RPMI7951 (cell line): ENCODE measurements at regions not wholly inside any gene's neighbourhood (a gene's known extent, or its start where the extent isn't known, plus 50 kb on each side); places are given as distances from the start of the nearest gene placed in this dataset.
"Not testable (repeated sequence)": the region's sequence is repeated elsewhere in the genome, so short reads cannot be mapped to it uniquely, and the experiment has no call there.

Source experiments
- DNase-seq: peaks from one replicate; pipeline ENCODE4 v3.0.0-alpha.2; 2012; ENCODE audit warnings: low read depth

GRCh38 chr20:1754306-1754705 lies 96.7 kb upstream of the SIRPG start:
- DNase-seq: no peak

- no peak for DNase-seq
Observed at GRCh38 chr20:1752045-1752444, 94.5 kb upstream of the SIRPG start.

- no peak for DNase-seq
Observed at GRCh38 chr20:1748777-1749176, 91.2 kb upstream of the SIRPG start.

- DNase-seq: peak; percentile 31
Observed at GRCh38 chr20:1747953-1748577, 90.5 kb upstream of the SIRPG start.

GRCh38 chr20:1742049-1742434 lies 84.5 kb upstream of the SIRPG start:
- not testable (repeated sequence) for DNase-seq

- DNase-seq: no peak
Observed at GRCh38 chr20:1741309-1742048, 83.9 kb upstream of the SIRPG start.

- DNase-seq: no peak
Observed at GRCh38 chr20:1737134-1737533, 79.6 kb upstream of the SIRPG start.

- no peak for DNase-seq
Observed at GRCh38 chr20:1735417-1736089, 78.0 kb upstream of the SIRPG start.

GRCh38 chr20:1734269-1734858 lies 76.8 kb upstream of the SIRPG start:
- DNase-seq: peak; percentile 86

GRCh38 chr20:1731828-1732375 lies 74.3 kb upstream of the SIRPG start:
- peak; percentile 46 for DNase-seq

- DNase-seq: peak; percentile 65
Observed at GRCh38 chr20:1730981-1731711, 73.6 kb upstream of the SIRPG start.

- DNase-seq: not testable (repeated sequence)
Observed at GRCh38 chr20:1727303-1727702, 69.7 kb upstream of the SIRPG start.

- DNase-seq: no peak
Observed at GRCh38 chr20:1724901-1725300, 67.3 kb upstream of the SIRPG start.

GRCh38 chr20:1722513-1723050 lies 65.0 kb upstream of the SIRPG start:
- DNase-seq: peak; percentile 28

GRCh38 chr20:1721687-1722512 lies 64.3 kb upstream of the SIRPG start:
- DNase-seq: peak; percentile 46

GRCh38 chr20:1720845-1721475 lies 63.4 kb upstream of the SIRPG start:
- peak; percentile 30 for DNase-seq

GRCh38 chr20:1720226-1720625 lies 62.6 kb upstream of the SIRPG start:
- DNase-seq: no peak

GRCh38 chr20:1718604-1719384 lies 61.2 kb upstream of the SIRPG start:
- DNase-seq: peak; percentile 100
